NT2/D1 (cell line): ENCODE measurements at regions not wholly inside any gene's neighbourhood (a gene's known extent, or its start where the extent isn't known, plus 50 kb on each side); places are given as distances from the start of the nearest gene placed in this dataset.

Experiments used
- SUZ12 ChIP-seq: IDR thresholded peaks from 2 replicates; pipeline ENCODE4 v1.6.1; 2011; ENCODE audit not compliant: insufficient read length, insufficient read depth; ENCODE audit errors: extremely low read depth
- ZNF274 ChIP-seq: IDR thresholded peaks from 2 replicates; pipeline ENCODE4 v1.6.1; 2011; ENCODE audit warnings: mild to moderate bottlenecking, low read depth, low read length

DNA sequence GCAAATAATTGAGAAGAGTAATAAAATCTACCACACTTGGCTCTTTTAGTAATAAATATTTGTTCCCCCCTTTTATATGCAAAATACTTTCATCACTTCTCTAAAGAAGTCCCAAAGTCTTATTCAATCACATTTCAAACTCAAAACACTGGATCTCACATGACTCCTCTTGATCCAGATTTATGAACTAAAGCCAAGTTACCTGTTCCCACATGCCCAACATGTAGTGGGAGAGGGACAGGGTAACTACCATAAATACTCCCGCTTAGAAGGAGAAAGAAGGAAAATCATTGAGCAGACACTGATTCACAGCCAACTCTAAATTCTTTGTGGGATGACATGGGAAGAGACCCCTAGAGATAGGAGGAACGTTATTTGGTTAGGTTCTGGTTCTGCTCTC is 64.9 kb upstream of the PMFBP1 start:
- TF ChIP-seq ZNF274 (no peak), SUZ12 (no peak)
